Astrocyte (in vitro differentiated cells and primary cell): ENCODE measurements at regions not wholly inside any gene's neighbourhood (a gene's known extent, or its start where the extent isn't known, plus 50 kb on each side); places are given as distances from the start of the nearest gene placed in this dataset.

Experiments
- DNase-seq: peaks from one replicate; pipeline ENCODE4 v3.0.0-alpha.2; 2010; ENCODE audit warnings: low read depth
- FAIRE-seq: peaks from 2 replicates; lab custom pipeline; 2011; peaks lifted over from hg19 to GRCh38; lab: Jason Lieb, UNC
- H2AFZ ChIP-seq: 2 replicates; pipeline ENCODE4 v1.6.0; 2012; ENCODE audit warnings: low read depth, low read length, inconsistent platforms
- H3K27ac ChIP-seq: 2 replicates; pipeline ENCODE4 v1.5.1; 2011; ENCODE audit warnings: low read depth, low read length, inconsistent platforms
- H3K27me3 ChIP-seq: 2 replicates; pipeline ENCODE4 v1.6.0; 2011; ENCODE audit warnings: low read length, inconsistent platforms; ENCODE audit not compliant: insufficient read depth
- H3K36me3 ChIP-seq: 2 replicates; pipeline ENCODE4 v1.5.1; 2011; ENCODE audit warnings: low read length, inconsistent platforms; ENCODE audit not compliant: insufficient read depth
- H3K4me1 ChIP-seq: 2 replicates; pipeline ENCODE4 v1.5.1; 2011; ENCODE audit warnings: low read length, inconsistent platforms; ENCODE audit not compliant: insufficient read depth
- H3K4me2 ChIP-seq: 2 replicates; pipeline ENCODE4 v1.6.0; 2012; ENCODE audit warnings: low read length, inconsistent platforms
- H3K4me3 ChIP-seq: 2 replicates; pipeline ENCODE4 v1.5.1; 2011; ENCODE audit warnings: low read depth, mild to moderate bottlenecking, low read length, inconsistent platforms; ENCODE audit not compliant: insufficient read depth
- H3K79me2 ChIP-seq: 2 replicates; pipeline ENCODE4 v1.6.0; 2012; ENCODE audit warnings: mild to moderate bottlenecking, low read length, inconsistent platforms; ENCODE audit not compliant: insufficient read depth
- H3K9ac ChIP-seq: 2 replicates; pipeline ENCODE4 v1.6.0; 2012; ENCODE audit warnings: mild to moderate bottlenecking, low read length, inconsistent platforms
- H3K9me3 ChIP-seq: 2 replicates; pipeline ENCODE4 v1.5.1; 2012; ENCODE audit warnings: low read depth, mild to moderate bottlenecking, low read length, inconsistent platforms; ENCODE audit not compliant: insufficient read depth
- H4K20me1 ChIP-seq: 2 replicates; pipeline ENCODE4 v1.6.0; 2012; ENCODE audit warnings: low read length, inconsistent platforms; ENCODE audit not compliant: insufficient read depth
- H3K27ac Mint-ChIP-seq: one replicate; pipeline ENCODE4 v1.8.0; 2021; ENCODE audit warnings: mild to moderate bottlenecking, mixed read lengths; ENCODE audit not compliant: unreplicated experiment
- H3K27me3 Mint-ChIP-seq: one replicate; pipeline ENCODE4 v1.8.0; 2021; ENCODE audit warnings: low read depth, mixed read lengths; ENCODE audit not compliant: unreplicated experiment
- H3K36me3 Mint-ChIP-seq: one replicate; pipeline ENCODE4 v1.8.0; 2021; ENCODE audit warnings: low read depth, mixed read lengths; ENCODE audit not compliant: unreplicated experiment
- H3K4me1 Mint-ChIP-seq: one replicate; pipeline ENCODE4 v1.8.0; 2021; ENCODE audit warnings: low read depth, mixed read lengths; ENCODE audit not compliant: unreplicated experiment
- H3K4me3 Mint-ChIP-seq: one replicate; pipeline ENCODE4 v1.8.0; 2021; ENCODE audit warnings: mild to moderate bottlenecking, moderate library complexity, mixed read lengths; ENCODE audit not compliant: unreplicated experiment
- H3K9me3 Mint-ChIP-seq: one replicate; pipeline ENCODE4 v1.8.0; 2021; ENCODE audit warnings: mild to moderate bottlenecking, mixed read lengths; ENCODE audit not compliant: unreplicated experiment
- CTCF ChIP-seq: IDR thresholded peaks from 2 replicates; pipeline ENCODE4 v1.5.1; 2011; ENCODE audit warnings: low read depth, mild to moderate bottlenecking, inconsistent platforms, low read length, moderate library complexity; ENCODE audit not compliant: insufficient read depth
- EZH2 ChIP-seq: IDR thresholded peaks from 2 replicates; pipeline ENCODE4 v1.6.1; 2012; ENCODE audit warnings: mild to moderate bottlenecking, low read length, inconsistent platforms; ENCODE audit not compliant: insufficient read depth

GRCh38 chr12:128114485-128114884 is 152.5 kb upstream of the TMEM132C start:
- Histone ChIP-seq H4K20me1 (no peaks in the 10 kb centered on the region), H3K9me3 (peaks cover 28% of the 10 kb centered on the region), H2AFZ (no peak overlapping the region), H3K4me3 (no peak overlapping the region), H3K4me1 (no peaks in the 10 kb centered on the region), H3K79me2 (no peaks in the 10 kb centered on the region), H3K36me3 (no peaks in the 10 kb centered on the region), H3K27me3 (no peaks in the 10 kb centered on the region), H3K4me2 (no peak overlapping the region), H3K9ac (no peak overlapping the region), H3K27ac (no peak overlapping the region)
- Mint-ChIP-seq H3K4me3 (no peak overlapping the region), H3K27ac (no peak overlapping the region), H3K36me3 (no peaks in the 10 kb centered on the region), H3K27me3 (no peaks in the 10 kb centered on the region), H3K9me3 (peaks cover 17% of the 10 kb centered on the region), H3K4me1 (no peaks in the 10 kb centered on the region)
- FAIRE-seq (no peak), DNase-seq (no peak)
- TF ChIP-seq EZH2 (no peak), CTCF (no peak)

GRCh38 chr12:128116537-128116936 is 150.4 kb upstream of the TMEM132C start:
- Histone ChIP-seq H3K9me3 (peaks cover 30% of the 10 kb centered on the region), H3K79me2 (no peaks in the 10 kb centered on the region), H3K36me3 (no peaks in the 10 kb centered on the region), H3K4me3 (no peak overlapping the region), H3K9ac (no peak overlapping the region), H3K4me1 (no peaks in the 10 kb centered on the region), H3K4me2 (no peak overlapping the region), H3K27ac (no peak overlapping the region), H3K27me3 (no peaks in the 10 kb centered on the region), H4K20me1 (no peaks in the 10 kb centered on the region), H2AFZ (no peak overlapping the region)
- H3K27ac Mint-ChIP-seq: no peak overlapping the region
- DNase-seq (no peak), FAIRE-seq (no peak)
- peaks cover 19% of the 10 kb centered on the region for H3K9me3 Mint-ChIP-seq
- H3K27me3 Mint-ChIP-seq: no peaks in the 10 kb centered on the region
- no peaks in the 10 kb centered on the region for H3K36me3 Mint-ChIP-seq
- H3K4me1 Mint-ChIP-seq: no peaks in the 10 kb centered on the region
- TF ChIP-seq EZH2: no peak
- TF ChIP-seq CTCF: no peak
- no peak overlapping the region for H3K4me3 Mint-ChIP-seq

GRCh38 chr12:128120035-128120434 is 146.9 kb upstream of the TMEM132C start:
- TF ChIP-seq CTCF: no peak
- TF ChIP-seq EZH2: no peak

More at GRCh38 chr12:128120035-128120434, 146.9 kb upstream of the TMEM132C start:
- FAIRE-seq (no peak), DNase-seq (no peak)
- Histone ChIP-seq H2AFZ (no peak overlapping the region), H3K4me1 (no peaks in the 10 kb centered on the region), H3K9ac (no peak overlapping the region), H3K4me3 (no peak overlapping the region), H3K4me2 (no peak overlapping the region), H3K36me3 (no peaks in the 10 kb centered on the region), H3K27ac (no peak overlapping the region), H3K79me2 (no peaks in the 10 kb centered on the region), H3K9me3 (peaks cover 21% of the 10 kb centered on the region), H4K20me1 (no peaks in the 10 kb centered on the region), H3K27me3 (no peaks in the 10 kb centered on the region)
- Mint-ChIP-seq H3K36me3 (no peaks in the 10 kb centered on the region), H3K27ac (no peak overlapping the region), H3K4me3 (no peak overlapping the region), H3K4me1 (no peaks in the 10 kb centered on the region), H3K27me3 (no peaks in the 10 kb centered on the region), H3K9me3 (peaks cover 5% of the 10 kb centered on the region)
